ENCODE measurements at regions not wholly inside any gene's neighbourhood (a gene's known extent, or its start where the extent isn't known, plus 50 kb on each side); places are given as distances from the start of the nearest gene placed in this dataset.

GRCh38 chr13:30366088-30366487 is 56.2 kb upstream of the UBE2L5 start:
- H3K4me3 ChIP-seq (ENCODE audit: low read length): no peak overlapping the region
- no peak for DNase-seq (ENCODE audit: low read depth)
- no peak for TF ChIP-seq CTCF (conservative IDR thresholded peaks at IDR 0.05; ENCODE audit: low read depth, low read length)

- H3K4me3 ChIP-seq (ENCODE audit: low read length): no peak overlapping the region
- no peak for DNase-seq (ENCODE audit: low read depth)
- TF ChIP-seq CTCF (conservative IDR thresholded peaks at IDR 0.05; ENCODE audit: low read depth, low read length): no peak
Measured at GRCh38 chr13:30367296-30367695, 55.0 kb upstream of the UBE2L5 start.

- no peak for DNase-seq (ENCODE audit: low read depth)
- no peak overlapping the region for H3K4me3 ChIP-seq (ENCODE audit: low read length)
- TF ChIP-seq CTCF (conservative IDR thresholded peaks at IDR 0.05; ENCODE audit: low read depth, low read length): no peak
Measured at GRCh38 chr13:30370146-30370545, 52.1 kb upstream of the UBE2L5 start.

GRCh38 chr13:30370916-30371521 is 51.3 kb upstream of the UBE2L5 start:
- TF ChIP-seq CTCF (conservative IDR thresholded peaks at IDR 0.05; ENCODE audit: low read depth, low read length): no peak
- no peak overlapping the region for H3K4me3 ChIP-seq (ENCODE audit: low read length)

GRCh38 chr13:30371649-30372265 is 50.5 kb upstream of the UBE2L5 start:
- no peak for TF ChIP-seq CTCF (conservative IDR thresholded peaks at IDR 0.05; ENCODE audit: low read depth, low read length)
- DNase-seq (ENCODE audit: low read depth): peak; percentile 75
- no peak overlapping the region for H3K4me3 ChIP-seq (ENCODE audit: low read length)

More at GRCh38 chr13:30370916-30371521, 51.3 kb upstream of the UBE2L5 start:
- no peak for DNase-seq (ENCODE audit: low read depth)
